ENCODE measurements at regions not wholly inside any gene's neighbourhood (a gene's known extent, or its start where the extent isn't known, plus 50 kb on each side); places are given as distances from the start of the nearest gene placed in this dataset.

DNA sequence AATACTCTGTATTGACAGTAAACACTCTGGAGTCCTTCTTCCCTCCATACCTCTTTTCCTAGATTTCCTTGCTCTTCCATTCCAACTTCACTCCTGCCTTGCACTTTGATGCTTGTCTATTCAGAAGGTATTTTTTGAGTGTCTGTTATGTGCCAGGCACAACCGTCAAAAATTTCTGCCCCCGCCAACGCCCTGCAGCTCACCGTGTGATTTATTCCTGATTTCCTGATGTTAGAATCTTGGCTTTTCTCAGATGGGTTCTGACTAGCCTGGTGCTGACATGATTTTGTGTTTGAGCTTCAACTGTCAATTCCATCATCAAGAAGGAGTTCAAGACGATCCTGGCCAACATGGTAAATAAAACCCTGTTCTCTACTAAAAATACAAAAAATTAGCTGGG is 297.5 kb downstream of the AGTPBP1 start:
- TF ChIP-seq, protein P1, sequence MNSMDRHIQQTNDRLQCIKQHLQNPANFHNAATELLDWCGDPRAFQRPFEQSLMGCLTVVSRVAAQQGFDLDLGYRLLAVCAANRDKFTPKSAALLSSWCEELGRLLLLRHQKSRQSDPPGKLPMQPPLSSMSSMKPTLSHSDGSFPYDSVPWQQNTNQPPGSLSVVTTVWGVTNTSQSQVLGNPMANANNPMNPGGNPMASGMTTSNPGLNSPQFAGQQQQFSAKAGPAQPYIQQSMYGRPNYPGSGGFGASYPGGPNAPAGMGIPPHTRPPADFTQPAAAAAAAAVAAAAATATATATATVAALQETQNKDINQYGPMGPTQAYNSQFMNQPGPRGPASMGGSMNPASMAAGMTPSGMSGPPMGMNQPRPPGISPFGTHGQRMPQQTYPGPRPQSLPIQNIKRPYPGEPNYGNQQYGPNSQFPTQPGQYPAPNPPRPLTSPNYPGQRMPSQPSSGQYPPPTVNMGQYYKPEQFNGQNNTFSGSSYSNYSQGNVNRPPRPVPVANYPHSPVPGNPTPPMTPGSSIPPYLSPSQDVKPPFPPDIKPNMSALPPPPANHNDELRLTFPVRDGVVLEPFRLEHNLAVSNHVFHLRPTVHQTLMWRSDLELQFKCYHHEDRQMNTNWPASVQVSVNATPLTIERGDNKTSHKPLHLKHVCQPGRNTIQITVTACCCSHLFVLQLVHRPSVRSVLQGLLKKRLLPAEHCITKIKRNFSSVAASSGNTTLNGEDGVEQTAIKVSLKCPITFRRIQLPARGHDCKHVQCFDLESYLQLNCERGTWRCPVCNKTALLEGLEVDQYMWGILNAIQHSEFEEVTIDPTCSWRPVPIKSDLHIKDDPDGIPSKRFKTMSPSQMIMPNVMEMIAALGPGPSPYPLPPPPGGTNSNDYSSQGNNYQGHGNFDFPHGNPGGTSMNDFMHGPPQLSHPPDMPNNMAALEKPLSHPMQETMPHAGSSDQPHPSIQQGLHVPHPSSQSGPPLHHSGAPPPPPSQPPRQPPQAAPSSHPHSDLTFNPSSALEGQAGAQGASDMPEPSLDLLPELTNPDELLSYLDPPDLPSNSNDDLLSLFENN (IDR thresholded peaks at IDR 0.05; ENCODE audit: low read depth in 2 of 2, low read length in 2 of 2) = no peak
- TF ChIP-seq TBL1XR1 (IDR thresholded peaks at IDR 0.05; ENCODE audit: low read length in 2 of 2) (no peak), SREBF2 (CRISPR knock-in tag; IDR thresholded peaks at IDR 0.05) (no peak), SRF (CRISPR knock-in tag; IDR thresholded peaks at IDR 0.05) (no peak), E2F5 (CRISPR knock-in tag; IDR thresholded peaks at IDR 0.05) (no peak), RAD21 (CRISPR knock-in tag; conservative IDR thresholded peaks at IDR 0.05 in 1 of 2, IDR thresholded peaks at IDR 0.05 in 1 of 2) (no peak), ARHGAP35 (IDR thresholded peaks at IDR 0.05; ENCODE audit: partially characterized antibody) (no peak), E2F3 (CRISPR knock-in tag; IDR thresholded peaks at IDR 0.05) (no peak), MYC (IDR thresholded peaks at IDR 0.05; ENCODE audit: low read depth, low read length) (no peak), MYC (CRISPR knock-in tag; IDR thresholded peaks at IDR 0.05; ENCODE audit: borderline replicate concordance, low read depth) (no peak), ZNF224 (CRISPR knock-in tag; IDR thresholded peaks at IDR 0.05) (no peak), CHD1 (IDR thresholded peaks at IDR 0.05; ENCODE audit: low read length) (no peak), ELF1 (tag; IDR thresholded peaks at IDR 0.05) (no peak)
- TF ChIP-seq, protein P2, sequence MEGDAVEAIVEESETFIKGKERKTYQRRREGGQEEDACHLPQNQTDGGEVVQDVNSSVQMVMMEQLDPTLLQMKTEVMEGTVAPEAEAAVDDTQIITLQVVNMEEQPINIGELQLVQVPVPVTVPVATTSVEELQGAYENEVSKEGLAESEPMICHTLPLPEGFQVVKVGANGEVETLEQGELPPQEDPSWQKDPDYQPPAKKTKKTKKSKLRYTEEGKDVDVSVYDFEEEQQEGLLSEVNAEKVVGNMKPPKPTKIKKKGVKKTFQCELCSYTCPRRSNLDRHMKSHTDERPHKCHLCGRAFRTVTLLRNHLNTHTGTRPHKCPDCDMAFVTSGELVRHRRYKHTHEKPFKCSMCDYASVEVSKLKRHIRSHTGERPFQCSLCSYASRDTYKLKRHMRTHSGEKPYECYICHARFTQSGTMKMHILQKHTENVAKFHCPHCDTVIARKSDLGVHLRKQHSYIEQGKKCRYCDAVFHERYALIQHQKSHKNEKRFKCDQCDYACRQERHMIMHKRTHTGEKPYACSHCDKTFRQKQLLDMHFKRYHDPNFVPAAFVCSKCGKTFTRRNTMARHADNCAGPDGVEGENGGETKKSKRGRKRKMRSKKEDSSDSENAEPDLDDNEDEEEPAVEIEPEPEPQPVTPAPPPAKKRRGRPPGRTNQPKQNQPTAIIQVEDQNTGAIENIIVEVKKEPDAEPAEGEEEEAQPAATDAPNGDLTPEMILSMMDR (IDR thresholded peaks at IDR 0.05 in 2 of 3, conservative IDR thresholded peaks at IDR 0.05 in 1 of 3; ENCODE audit: insufficient read depth in 2 of 3, low read depth in 1 of 3, low read length in 3 of 3) = no peak
